SK-N-SH (cell line): ENCODE measurements at regions not wholly inside any gene's neighbourhood (a gene's known extent, or its start where the extent isn't known, plus 50 kb on each side); places are given as distances from the start of the nearest gene placed in this dataset.

Experiments
- CTCF ChIA-PET: fragments of 300-600, 350-600 bp; formaldehyde crosslinking; extraction: SDS; loops from one replicate; lab custom pipeline; 2021; lab: Yijun Ruan, JAX
- POLR2A ChIA-PET: fragments of 350-600 bp; sonication (Branson Sonifier 250); formaldehyde crosslinking; extraction: SDS; loops from one replicate; lab custom pipeline; 2020; ENCODE audit warnings: antibody characterized with exemption, inconsistent platforms; lab: Yijun Ruan, JAX
- DNase-seq: peaks from one replicate; pipeline ENCODE4 v3.0.0; 2012
- H2AFZ ChIP-seq: fragments of 200-600 bp; sonication (generic); 2 replicates; pipeline ENCODE4 v1.8.1; 2016; ENCODE audit warnings: antibody characterized with exemption, mild to moderate bottlenecking, low read depth
- H3F3A ChIP-seq: fragments of 200-600 bp; sonication (generic); replicated peaks from 2 replicates; pipeline ENCODE3; 2016; ENCODE audit warnings: antibody characterized with exemption, mild to moderate bottlenecking; ENCODE audit not compliant: insufficient read depth
- H3K27ac ChIP-seq, 2 experiments: fragments of 200-500 bp in 1 of 2; fragments of 200-600 bp in 1 of 2; sonication (Bioruptor generic) in 1 of 2; sonication (generic), shearing (Covaris generic) in 1 of 2; 2 replicates each; pipeline versions ENCODE4 v1.5.1 to v1.6.1; 2014 to 2016; ENCODE audit warnings: low read depth in 2 of 2, inconsistent platforms in 1 of 2, low read length in 1 of 2, mild to moderate bottlenecking in 1 of 2, mixed read lengths in 1 of 2
- H3K27me3 ChIP-seq: fragments of 200-600 bp; sonication (generic), shearing (Covaris generic); 2 replicates; pipeline ENCODE4 v1.6.1; 2016; ENCODE audit warnings: mixed run types; ENCODE audit not compliant: insufficient read depth
- H3K36me3 ChIP-seq, 2 experiments: fragments of 200-500 bp in 1 of 2; fragments of 200-600 bp in 1 of 2; sonication (Bioruptor generic) in 1 of 2; sonication (generic) in 1 of 2; replicated peaks in 1 of 2; 2 replicates each; pipeline versions ENCODE3 to v1.5.1; 2014 to 2016; ENCODE audit warnings: low read length in 1 of 2, mild to moderate bottlenecking in 1 of 2; ENCODE audit not compliant: insufficient read depth in 2 of 2, control insufficient read depth in 1 of 2
- H3K4me1 ChIP-seq, 2 experiments: fragments of 200-500 bp in 1 of 2; fragments of 200-600 bp in 1 of 2; sonication (Bioruptor generic) in 1 of 2; sonication (generic), shearing (Covaris generic) in 1 of 2; 2 replicates each; pipeline versions ENCODE4 v1.5.1 to v1.6.1; 2014 to 2016; ENCODE audit warnings: low read depth in 1 of 2, low read length in 1 of 2, mixed run types in 1 of 2; ENCODE audit not compliant: insufficient read depth in 2 of 2, control insufficient read depth in 1 of 2
- H3K4me2 ChIP-seq: fragments of 200-600 bp; sonication (generic), shearing (Covaris generic); 2 replicates; pipeline ENCODE4 v1.6.1; 2017; ENCODE audit warnings: mixed run types
- H3K4me3 ChIP-seq, 2 experiments: fragments of 200-500 bp in 1 of 2; fragments of 200-600 bp in 1 of 2; sonication (Bioruptor generic) in 1 of 2; sonication (generic), shearing (Covaris generic) in 1 of 2; 2 replicates each; pipeline versions ENCODE4 v1.5.1 to v1.8.1; 2014 to 2016; ENCODE audit warnings: low read depth in 2 of 2, inconsistent platforms in 1 of 2, low read length in 1 of 2, mild to moderate bottlenecking in 1 of 2, mixed read lengths in 1 of 2, moderate library complexity in 1 of 2
- H3K79me2 ChIP-seq: fragments of 200-600 bp; sonication (generic); 2 replicates; pipeline ENCODE4 v1.8.1; 2017; ENCODE audit warnings: mild to moderate bottlenecking; ENCODE audit not compliant: insufficient read depth
- H3K9ac ChIP-seq: fragments of 200-600 bp; sonication (generic); 2 replicates; pipeline ENCODE4 v1.6.1; 2017; ENCODE audit warnings: mixed run types
- H3K9me2 ChIP-seq: fragments of 200-600 bp; sonication (generic); 2 replicates; pipeline ENCODE4 v1.6.1; 2017; ENCODE audit warnings: mixed run types
- H3K9me3 ChIP-seq: fragments of 200-600 bp; sonication (generic); 2 replicates; pipeline ENCODE4 v1.6.1; 2017; ENCODE audit warnings: mixed run types, mild to moderate bottlenecking, moderate library complexity
- H4K20me1 ChIP-seq: fragments of 200-600 bp; sonication (generic); 2 replicates; pipeline ENCODE4 v1.6.1; 2017; ENCODE audit warnings: mild to moderate bottlenecking, mixed run types; ENCODE audit not compliant: insufficient read depth
- CHD2 ChIP-seq: fragments of 150-350 bp; IDR thresholded peaks from 2 replicates; pipeline ENCODE4 v1.6.1; 2018; ENCODE audit warnings: low read length; ENCODE audit not compliant: partially characterized antibody
- CTCF ChIP-seq: fragments of 200-600 bp; sonication (generic); IDR thresholded peaks from 2 replicates; pipeline ENCODE4 v1.6.1; 2017; ENCODE audit warnings: antibody characterized with exemption, mild to moderate bottlenecking, moderate library complexity
- EZH2phosphoT487 ChIP-seq: fragments of 200-600 bp; sonication (generic); IDR thresholded peaks from 2 replicates; pipeline ENCODE4 v1.6.1; 2017; ENCODE audit warnings: low read depth, mixed run types, mild to moderate bottlenecking, antibody characterized with exemption, moderate library complexity, borderline replicate concordance
- FOXJ3 ChIP-seq: sonication (generic); formaldehyde crosslinking; IDR thresholded peaks from 2 replicates; pipeline ENCODE4 v1.5.1; 2020; ENCODE audit warnings: mild to moderate bottlenecking, missing genetic modification reagents
- GABPA ChIP-seq: IDR thresholded peaks from 2 replicates; pipeline ENCODE4 v1.4.0; 2012; ENCODE audit warnings: low read depth, mild to moderate bottlenecking
- JUND ChIP-seq: IDR thresholded peaks from 2 replicates; pipeline ENCODE4 v1.4.0; 2012
- MAX ChIP-seq: IDR thresholded peaks from 2 replicates; pipeline ENCODE4 v1.4.0; 2012; ENCODE audit warnings: low read depth
- MEF2A ChIP-seq: IDR thresholded peaks from 2 replicates; pipeline ENCODE4 v1.4.0; 2012; ENCODE audit warnings: low read depth, borderline replicate concordance
- MXI1 ChIP-seq: IDR thresholded peaks from 2 replicates; pipeline ENCODE4 v1.6.1; 2012; ENCODE audit warnings: mild to moderate bottlenecking, low read depth, low read length, improper control_type of control experiment
- NFIC ChIP-seq: IDR thresholded peaks from 2 replicates; pipeline ENCODE4 v1.4.0; 2012; ENCODE audit warnings: borderline replicate concordance
- PBX3 ChIP-seq: IDR thresholded peaks from 2 replicates; pipeline ENCODE4; 2012
- RFX5 ChIP-seq: IDR thresholded peaks from 2 replicates; pipeline ENCODE4 v1.6.1; 2012; ENCODE audit warnings: mild to moderate bottlenecking, improper control_type of control experiment, low read length
- SIN3A ChIP-seq: IDR thresholded peaks from 2 replicates; pipeline ENCODE4 v1.6.1; 2012; ENCODE audit warnings: low read depth, mild to moderate bottlenecking, low read length, moderate library complexity, borderline replicate concordance
- TEAD4 ChIP-seq: IDR thresholded peaks from 2 replicates; pipeline ENCODE4 v1.4.0; 2012; ENCODE audit warnings: mild to moderate bottlenecking, borderline replicate concordance; ENCODE audit not compliant: insufficient read depth
- USF2 ChIP-seq: fragments of 150-350 bp; IDR thresholded peaks from 2 replicates; pipeline ENCODE4 v1.6.1; 2017; ENCODE audit warnings: antibody characterized with exemption, low read length, low read depth, borderline replicate concordance
- WGBS: methylation state at CpG from one replicate; pipeline ENCODE4 v1.1.6; 2017; ENCODE audit warnings: low lambda C conversion rate; 5-methylcytosine and 5-hydroxymethylcytosine counted together

- Histone ChIP-seq H2AFZ (no peak overlapping the region), H3K9me2 (no peaks in the 10 kb centered on the region), H3K9ac (no peak overlapping the region), H3K4me2 (no peak overlapping the region), H3F3A (no peaks in the 10 kb centered on the region), H4K20me1 (no peaks in the 10 kb centered on the region), H3K9me3 (no peaks in the 10 kb centered on the region), H3K4me3 (no peak overlapping the region), H3K27ac (no peak overlapping the region), H3K27me3 (no peaks in the 10 kb centered on the region; the same call in 1 of the 2 replicates), H3K4me1 (no peaks in the 10 kb centered on the region), H3K79me2 (no peaks in the 10 kb centered on the region), H3K36me3 (no peaks in the 10 kb centered on the region)
- POLR2A ChIA-PET: no interaction called here
- no peak for TF ChIP-seq JUND
- no peak for TF ChIP-seq PBX3
- no peak for TF ChIP-seq NFIC
- no peak for TF ChIP-seq MAX
- TF ChIP-seq FOXJ3 (CRISPR knock-in tag): no peak
- TF ChIP-seq MXI1: no peak
- no peak for TF ChIP-seq GABPA
- TF ChIP-seq MEF2A: no peak
- DNase-seq: no peak
- WGBS: 14% methylated on average over 5 of the region's 6 CpGs
- CTCF ChIA-PET: interaction anchor here (1.2 kb wide), 1 partner anchor 23 kb away, joined by 3 read pairs; no protein-coding TSS in a partner anchor
Observed at GRCh38 chr20:56841346-56841908, 212.3 kb downstream of the TFAP2C start.

GRCh38 chr20:56842056-56842455 lies 212.9 kb downstream of the TFAP2C start:
- CTCF ChIA-PET: interaction anchor here (1.2 kb wide), 1 partner anchor 22 kb away, joined by 3 read pairs; no protein-coding TSS in a partner anchor
- H3F3A ChIP-seq: no peaks in the 10 kb centered on the region
- no peaks in the 10 kb centered on the region for H3K9me3 ChIP-seq
- no peak overlapping the region for H3K4me3 ChIP-seq
- 21% methylated on average over 4 of the region's 9 CpGs for WGBS
- H4K20me1 ChIP-seq: no peaks in the 10 kb centered on the region
- H3K27me3 ChIP-seq: no peaks in the 10 kb centered on the region; the same call in 1 of the 2 replicates
- no peak for TF ChIP-seq TEAD4
- no peak for TF ChIP-seq USF2
- no peak for TF ChIP-seq SIN3A
- TF ChIP-seq RFX5: no peak
- no peak for TF ChIP-seq PBX3
- TF ChIP-seq EZH2phosphoT487: no peak
- no peak for TF ChIP-seq NFIC
- no peak for TF ChIP-seq CHD2
- no peak for TF ChIP-seq CTCF
- TF ChIP-seq, all 33 proteins: peak for 0
- H3K9me2 ChIP-seq: no peaks in the 10 kb centered on the region
- no peak overlapping the region for H3K4me2 ChIP-seq
- no peak overlapping the region for H3K27ac ChIP-seq
- DNase-seq: no peak
- no peaks in the 10 kb centered on the region for H3K36me3 ChIP-seq
- POLR2A ChIA-PET: no interaction called here
- H3K9ac ChIP-seq: no peak overlapping the region
- no peaks in the 10 kb centered on the region for H3K4me1 ChIP-seq
- no peak overlapping the region for H2AFZ ChIP-seq
- no peaks in the 10 kb centered on the region for H3K79me2 ChIP-seq
